ENCODE measurements at regions not wholly inside any gene's neighbourhood (a gene's known extent, or its start where the extent isn't known, plus 50 kb on each side); places are given as distances from the start of the nearest gene placed in this dataset.

- TF ChIP-seq, protein P1, sequence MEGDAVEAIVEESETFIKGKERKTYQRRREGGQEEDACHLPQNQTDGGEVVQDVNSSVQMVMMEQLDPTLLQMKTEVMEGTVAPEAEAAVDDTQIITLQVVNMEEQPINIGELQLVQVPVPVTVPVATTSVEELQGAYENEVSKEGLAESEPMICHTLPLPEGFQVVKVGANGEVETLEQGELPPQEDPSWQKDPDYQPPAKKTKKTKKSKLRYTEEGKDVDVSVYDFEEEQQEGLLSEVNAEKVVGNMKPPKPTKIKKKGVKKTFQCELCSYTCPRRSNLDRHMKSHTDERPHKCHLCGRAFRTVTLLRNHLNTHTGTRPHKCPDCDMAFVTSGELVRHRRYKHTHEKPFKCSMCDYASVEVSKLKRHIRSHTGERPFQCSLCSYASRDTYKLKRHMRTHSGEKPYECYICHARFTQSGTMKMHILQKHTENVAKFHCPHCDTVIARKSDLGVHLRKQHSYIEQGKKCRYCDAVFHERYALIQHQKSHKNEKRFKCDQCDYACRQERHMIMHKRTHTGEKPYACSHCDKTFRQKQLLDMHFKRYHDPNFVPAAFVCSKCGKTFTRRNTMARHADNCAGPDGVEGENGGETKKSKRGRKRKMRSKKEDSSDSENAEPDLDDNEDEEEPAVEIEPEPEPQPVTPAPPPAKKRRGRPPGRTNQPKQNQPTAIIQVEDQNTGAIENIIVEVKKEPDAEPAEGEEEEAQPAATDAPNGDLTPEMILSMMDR (conservative IDR thresholded peaks at IDR 0.05), result no peak
- no peak for TF ChIP-seq ZFX (IDR thresholded peaks at IDR 0.05)
These were observed 329.4 kb downstream of the OTUD1 start for GRCh38 chr10:23768281-23768680.

All from C4-2B (cell line).